Osteoblast (primary cell): ENCODE measurements at regions not wholly inside any gene's neighbourhood (a gene's known extent, or its start where the extent isn't known, plus 50 kb on each side); places are given as distances from the start of the nearest gene placed in this dataset.

ENCODE experiments used
- DNase-seq: peaks from one replicate; pipeline ENCODE4 v3.0.0; 2011; ENCODE audit warnings: low spot score, mixed read lengths; ENCODE audit not compliant: insufficient read length; ENCODE audit errors: missing footprints
- H2AFZ ChIP-seq: 2 replicates; pipeline ENCODE4 v1.6.0; 2011; ENCODE audit warnings: mild to moderate bottlenecking, low read length
- H3K27ac ChIP-seq: 2 replicates; pipeline ENCODE4 v1.5.1; 2011; ENCODE audit warnings: mild to moderate bottlenecking, low read depth, low read length, moderate library complexity
- H3K27me3 ChIP-seq: 2 replicates; pipeline ENCODE4 v1.6.0; 2012; ENCODE audit warnings: mild to moderate bottlenecking, control low read depth, inconsistent platforms, low read length, moderate library complexity; ENCODE audit not compliant: insufficient read depth
- H3K36me3 ChIP-seq: 2 replicates; pipeline ENCODE4 v1.5.1; 2011; ENCODE audit warnings: mild to moderate bottlenecking, low read length, control low read depth, moderate library complexity; ENCODE audit not compliant: insufficient read depth
- H3K4me1 ChIP-seq: 2 replicates; pipeline ENCODE4 v1.5.1; 2011; ENCODE audit warnings: mild to moderate bottlenecking, low read length, control low read depth, moderate library complexity; ENCODE audit not compliant: insufficient read depth
- H3K4me2 ChIP-seq: 2 replicates; pipeline ENCODE4 v1.6.0; 2011; ENCODE audit warnings: mild to moderate bottlenecking, low read length; ENCODE audit not compliant: insufficient read depth
- H3K4me3 ChIP-seq: fragments of 200-600 bp; sonication (generic); 3 replicates; pipeline ENCODE4 v1.5.1; 2012; ENCODE audit warnings: mild to moderate bottlenecking, low read length, inconsistent platforms; ENCODE audit not compliant: insufficient read depth
- H3K79me2 ChIP-seq: 2 replicates; pipeline ENCODE4 v1.6.0; 2012; ENCODE audit warnings: mild to moderate bottlenecking, low read length, control low read depth, inconsistent platforms; ENCODE audit not compliant: insufficient read depth
- H3K9me3 ChIP-seq: 2 replicates; pipeline ENCODE4 v1.5.1; 2011; ENCODE audit warnings: low read depth, low read length, control low read depth
- H4K20me1 ChIP-seq: 2 replicates; pipeline ENCODE4 v1.6.0; 2012; ENCODE audit warnings: mild to moderate bottlenecking, low read length, control low read depth; ENCODE audit not compliant: insufficient read depth
- TF ChIP-seq, protein P1 (sequence below): IDR thresholded peaks from 2 replicates; pipeline ENCODE4 v1.5.1; 2011; ENCODE audit warnings: mild to moderate bottlenecking, low read depth, low read length, moderate library complexity; ENCODE audit errors: extremely low read depth

- no peaks in the 10 kb centered on the region for H3K4me1 ChIP-seq
- no peaks in the 10 kb centered on the region for H3K27me3 ChIP-seq
- no peak overlapping the region for H3K27ac ChIP-seq
- H3K36me3 ChIP-seq = no peaks in the 10 kb centered on the region
- H4K20me1 ChIP-seq = no peaks in the 10 kb centered on the region
- H3K79me2 ChIP-seq = no peaks in the 10 kb centered on the region
- H2AFZ ChIP-seq = no peak overlapping the region
- no peak overlapping the region for H3K4me3 ChIP-seq
- DNase-seq = no peak
- H3K4me2 ChIP-seq = no peak overlapping the region
- H3K9me3 ChIP-seq = no peaks in the 10 kb centered on the region
- TF ChIP-seq, protein P1, sequence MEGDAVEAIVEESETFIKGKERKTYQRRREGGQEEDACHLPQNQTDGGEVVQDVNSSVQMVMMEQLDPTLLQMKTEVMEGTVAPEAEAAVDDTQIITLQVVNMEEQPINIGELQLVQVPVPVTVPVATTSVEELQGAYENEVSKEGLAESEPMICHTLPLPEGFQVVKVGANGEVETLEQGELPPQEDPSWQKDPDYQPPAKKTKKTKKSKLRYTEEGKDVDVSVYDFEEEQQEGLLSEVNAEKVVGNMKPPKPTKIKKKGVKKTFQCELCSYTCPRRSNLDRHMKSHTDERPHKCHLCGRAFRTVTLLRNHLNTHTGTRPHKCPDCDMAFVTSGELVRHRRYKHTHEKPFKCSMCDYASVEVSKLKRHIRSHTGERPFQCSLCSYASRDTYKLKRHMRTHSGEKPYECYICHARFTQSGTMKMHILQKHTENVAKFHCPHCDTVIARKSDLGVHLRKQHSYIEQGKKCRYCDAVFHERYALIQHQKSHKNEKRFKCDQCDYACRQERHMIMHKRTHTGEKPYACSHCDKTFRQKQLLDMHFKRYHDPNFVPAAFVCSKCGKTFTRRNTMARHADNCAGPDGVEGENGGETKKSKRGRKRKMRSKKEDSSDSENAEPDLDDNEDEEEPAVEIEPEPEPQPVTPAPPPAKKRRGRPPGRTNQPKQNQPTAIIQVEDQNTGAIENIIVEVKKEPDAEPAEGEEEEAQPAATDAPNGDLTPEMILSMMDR = no peak
These were observed 1137.3 kb upstream of the CADM2 start for GRCh38 chr3:83821506-83821905.

DNA sequence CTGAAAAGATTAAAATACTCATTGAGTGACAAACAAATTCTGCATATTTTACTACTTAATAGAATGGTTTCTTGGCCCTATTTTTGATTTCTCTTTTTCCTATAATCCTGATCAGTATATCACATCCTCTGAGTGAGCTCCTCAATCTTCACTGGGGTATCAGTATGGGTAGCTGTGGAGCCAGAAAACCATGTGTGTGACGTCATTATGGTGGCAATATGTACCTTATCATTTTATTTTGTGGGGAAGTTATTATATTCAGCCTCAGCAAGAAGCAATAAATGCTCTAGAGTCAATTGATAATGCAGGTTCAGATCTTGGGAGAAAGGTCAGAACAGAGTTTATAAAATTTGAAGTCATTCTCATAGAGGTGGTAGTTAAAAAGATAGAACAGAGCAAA is 1135.7 kb upstream of the CADM2 start:
- no peaks in the 10 kb centered on the region for H4K20me1 ChIP-seq
- no peaks in the 10 kb centered on the region for H3K36me3 ChIP-seq
- no peak overlapping the region for H3K4me2 ChIP-seq
- H3K4me3 ChIP-seq = no peak overlapping the region
- H3K9me3 ChIP-seq = no peaks in the 10 kb centered on the region
- no peak overlapping the region for H3K27ac ChIP-seq
- H3K79me2 ChIP-seq = no peaks in the 10 kb centered on the region
- no peaks in the 10 kb centered on the region for H3K27me3 ChIP-seq
- no peaks in the 10 kb centered on the region for H3K4me1 ChIP-seq
- TF ChIP-seq, protein P1 = no peak
- no peak overlapping the region for H2AFZ ChIP-seq
- DNase-seq = no peak

DNA sequence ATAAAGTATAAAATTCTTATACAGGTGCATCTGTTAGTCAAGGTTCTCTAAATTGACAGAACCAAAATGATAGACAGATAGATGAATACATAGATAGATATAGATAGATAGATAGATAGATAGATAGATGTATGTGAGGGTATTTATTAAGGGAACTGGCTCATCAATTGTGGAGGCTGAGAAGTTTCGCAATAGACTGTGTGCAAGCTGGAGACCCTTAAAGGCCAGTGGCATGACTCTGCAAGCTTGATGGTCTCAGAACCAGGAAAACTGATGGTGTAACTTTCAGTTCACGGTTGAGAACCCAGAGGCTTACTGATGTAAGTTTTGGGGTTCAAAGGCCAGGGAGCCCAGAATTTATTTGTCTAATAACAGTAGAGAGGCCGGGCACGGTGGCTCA is 1123.7 kb upstream of the CADM2 start:
- Histone ChIP-seq H3K36me3 (no peaks in the 10 kb centered on the region), H3K4me1 (no peaks in the 10 kb centered on the region), H3K27me3 (no peaks in the 10 kb centered on the region), H4K20me1 (no peaks in the 10 kb centered on the region), H3K4me3 (no peak overlapping the region), H3K9me3 (no peaks in the 10 kb centered on the region), H2AFZ (no peak overlapping the region), H3K4me2 (no peak overlapping the region), H3K79me2 (no peaks in the 10 kb centered on the region), H3K27ac (no peak overlapping the region)
- DNase-seq = no peak
- TF ChIP-seq, protein P1 = no peak

GRCh38 chr3:83842511-83842910 is 1116.3 kb upstream of the CADM2 start:
- no peaks in the 10 kb centered on the region for H3K9me3 ChIP-seq
- no peak overlapping the region for H2AFZ ChIP-seq
- no peaks in the 10 kb centered on the region for H3K4me1 ChIP-seq
- TF ChIP-seq, protein P1 = no peak
- H3K79me2 ChIP-seq = no peaks in the 10 kb centered on the region
- no peaks in the 10 kb centered on the region for H4K20me1 ChIP-seq
- H3K27me3 ChIP-seq = no peaks in the 10 kb centered on the region
- no peak for DNase-seq
- no peaks in the 10 kb centered on the region for H3K36me3 ChIP-seq
- no peak overlapping the region for H3K27ac ChIP-seq
- H3K4me3 ChIP-seq = no peak overlapping the region
- H3K4me2 ChIP-seq = no peak overlapping the region
